Breast epithelium (tissue), 3 donors: ENCODE measurements at regions not wholly inside any gene's neighbourhood (a gene's known extent, or its start where the extent isn't known, plus 50 kb on each side); places are given as distances from the start of the nearest gene placed in this dataset.

Source experiments
- POLR2A ChIP-seq: fragments of 450-650 bp; IDR thresholded peaks from one replicate; pipeline ENCODE4 v1.6.1; 2016; ENCODE audit warnings: antibody characterized with exemption, mild to moderate bottlenecking, moderate library complexity
- POLR2AphosphoS5 ChIP-seq, 3 donors: sonication (generic); formaldehyde crosslinking; IDR thresholded peaks; one replicate each; pipeline ENCODE4 v1.6.1; 2017; ENCODE audit warnings: antibody characterized with exemption in 3 of 3
- TF ChIP-seq, protein P1 (sequence below), 3 donors: fragments of 450-650 bp; IDR thresholded peaks; one replicate each; pipeline ENCODE4 v1.5.1; 2016 to 2017; ENCODE audit warnings: antibody characterized with exemption in 3 of 3, mild to moderate bottlenecking in 3 of 3, moderate library complexity in 3 of 3

GRCh38 chr3:39748002-39748401 is 61.4 kb upstream of the MYRIP start:
- no peak for TF ChIP-seq POLR2AphosphoS5 (IDR thresholded peaks at IDR 0.05)
- no peak for TF ChIP-seq POLR2A
- TF ChIP-seq, protein P1, sequence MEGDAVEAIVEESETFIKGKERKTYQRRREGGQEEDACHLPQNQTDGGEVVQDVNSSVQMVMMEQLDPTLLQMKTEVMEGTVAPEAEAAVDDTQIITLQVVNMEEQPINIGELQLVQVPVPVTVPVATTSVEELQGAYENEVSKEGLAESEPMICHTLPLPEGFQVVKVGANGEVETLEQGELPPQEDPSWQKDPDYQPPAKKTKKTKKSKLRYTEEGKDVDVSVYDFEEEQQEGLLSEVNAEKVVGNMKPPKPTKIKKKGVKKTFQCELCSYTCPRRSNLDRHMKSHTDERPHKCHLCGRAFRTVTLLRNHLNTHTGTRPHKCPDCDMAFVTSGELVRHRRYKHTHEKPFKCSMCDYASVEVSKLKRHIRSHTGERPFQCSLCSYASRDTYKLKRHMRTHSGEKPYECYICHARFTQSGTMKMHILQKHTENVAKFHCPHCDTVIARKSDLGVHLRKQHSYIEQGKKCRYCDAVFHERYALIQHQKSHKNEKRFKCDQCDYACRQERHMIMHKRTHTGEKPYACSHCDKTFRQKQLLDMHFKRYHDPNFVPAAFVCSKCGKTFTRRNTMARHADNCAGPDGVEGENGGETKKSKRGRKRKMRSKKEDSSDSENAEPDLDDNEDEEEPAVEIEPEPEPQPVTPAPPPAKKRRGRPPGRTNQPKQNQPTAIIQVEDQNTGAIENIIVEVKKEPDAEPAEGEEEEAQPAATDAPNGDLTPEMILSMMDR (IDR thresholded peaks at IDR 0.05): no peak
